ENCODE measurements at regions not wholly inside any gene's neighbourhood (a gene's known extent, or its start where the extent isn't known, plus 50 kb on each side); places are given as distances from the start of the nearest gene placed in this dataset.

GRCh38 chr3:189076449-189076848 lies 95.3 kb upstream of the TPRG1 start (continued):
- TF ChIP-seq SIX5 (IDR thresholded peaks at IDR 0.05; ENCODE audit: low read depth, low read length) (no peak), GABPA (IDR thresholded peaks at IDR 0.05; ENCODE audit: borderline replicate concordance, insufficient read depth, low read length) (no peak), POU5F1 (IDR thresholded peaks at IDR 0.05; ENCODE audit: low read depth, low read length) (no peak), BCL11A (IDR thresholded peaks at IDR 0.05; ENCODE audit: low read depth in 2 of 2, low read length in 2 of 2) (no peak)
